HG02678 (cell line): ENCODE measurements at regions not wholly inside any gene's neighbourhood (a gene's known extent, or its start where the extent isn't known, plus 50 kb on each side); places are given as distances from the start of the nearest gene placed in this dataset.
"Not testable (repeated sequence)": the region's sequence is repeated elsewhere in the genome, so short reads cannot be mapped to it uniquely, and the experiment has no call there.

Experiments used
- ATAC-seq: cut with Tn5 transposase; IDR thresholded peaks from one replicate; pipeline ENCODE4 v1.9.1; 2021; ENCODE audit warnings: mild to moderate bottlenecking, moderate library complexity; ENCODE audit not compliant: unreplicated experiment

DNA sequence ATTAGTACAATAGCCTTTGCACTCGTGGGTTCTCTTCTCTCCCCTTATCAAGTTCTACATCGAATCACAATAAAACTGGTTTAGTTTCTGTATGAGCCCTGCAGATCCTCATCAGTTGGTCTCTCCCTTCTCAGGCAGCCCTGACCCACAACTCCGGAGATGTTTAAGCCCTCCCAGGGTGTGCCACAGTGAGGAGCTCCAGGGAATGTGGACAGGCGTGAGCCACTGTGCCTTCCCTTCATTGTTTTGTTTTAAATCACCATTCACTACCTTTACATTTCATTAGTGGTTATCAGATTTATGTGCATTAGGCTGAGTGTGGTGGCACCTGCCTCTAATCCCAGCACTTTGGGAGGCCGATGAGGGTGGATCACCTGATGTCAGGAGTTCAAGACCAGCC lies 133.2 kb downstream of the LARP7 start:
- ATAC-seq, result no peak

DNA sequence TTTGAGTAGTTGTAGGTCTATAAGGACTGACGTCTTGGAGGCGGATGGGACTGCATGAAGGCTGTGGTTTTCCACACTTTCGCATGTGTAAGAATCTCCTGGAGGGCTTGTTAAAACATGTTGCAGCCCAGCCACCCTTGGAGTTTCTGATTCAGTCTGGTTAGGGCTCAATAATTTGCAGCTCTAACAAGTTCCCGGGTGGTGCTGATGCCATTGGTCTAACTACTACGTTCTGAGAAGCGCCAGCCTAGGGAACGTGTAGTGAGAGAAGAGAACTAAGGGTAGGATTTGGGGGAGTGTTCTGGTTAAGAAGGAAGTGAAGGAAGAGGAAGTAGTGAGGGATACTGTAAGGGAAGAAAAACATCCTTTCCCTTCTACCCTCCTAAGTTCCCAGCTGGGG lies 138.9 kb downstream of the LARP7 start:
- ATAC-seq, result no peak

DNA sequence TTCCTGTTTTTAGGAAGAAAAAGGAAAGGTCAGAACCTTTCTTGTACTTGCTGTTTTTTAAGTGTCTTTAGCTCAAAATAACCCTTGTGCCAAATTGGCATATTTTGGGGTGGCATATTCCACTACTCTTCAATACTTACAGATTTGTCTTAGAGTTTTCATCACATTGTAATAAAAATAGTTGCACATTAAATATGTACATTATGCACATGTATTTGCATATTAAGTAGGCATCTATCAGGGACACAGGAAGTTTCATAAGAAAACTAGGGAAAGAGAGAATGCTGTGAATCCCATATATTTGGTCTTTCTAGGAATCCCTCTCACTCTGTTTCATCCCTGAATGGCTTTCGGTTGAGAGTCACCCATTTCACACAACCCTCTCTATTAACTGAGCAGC lies 139.6 kb downstream of the LARP7 start:
- ATAC-seq, result no peak

DNA sequence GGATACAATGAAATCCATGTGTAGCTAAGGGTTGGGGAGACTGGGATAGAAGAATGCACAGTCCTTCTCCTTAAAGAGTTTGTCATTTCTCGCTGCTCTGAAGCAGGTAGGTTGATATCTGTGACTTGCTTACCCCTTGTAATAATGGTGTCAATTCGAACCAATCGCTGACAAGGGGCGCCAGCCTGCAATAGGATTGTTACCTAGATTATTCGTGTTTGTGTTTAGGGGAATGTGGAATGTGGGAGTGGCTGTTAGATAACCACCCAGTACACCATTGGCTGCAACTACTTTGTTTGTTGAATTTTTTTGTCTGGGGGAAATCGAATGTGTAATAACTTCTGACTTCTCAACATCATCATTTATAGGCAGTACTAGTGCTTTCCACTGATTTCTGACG lies 141.6 kb downstream of the LARP7 start:
- ATAC-seq, result no peak

DNA sequence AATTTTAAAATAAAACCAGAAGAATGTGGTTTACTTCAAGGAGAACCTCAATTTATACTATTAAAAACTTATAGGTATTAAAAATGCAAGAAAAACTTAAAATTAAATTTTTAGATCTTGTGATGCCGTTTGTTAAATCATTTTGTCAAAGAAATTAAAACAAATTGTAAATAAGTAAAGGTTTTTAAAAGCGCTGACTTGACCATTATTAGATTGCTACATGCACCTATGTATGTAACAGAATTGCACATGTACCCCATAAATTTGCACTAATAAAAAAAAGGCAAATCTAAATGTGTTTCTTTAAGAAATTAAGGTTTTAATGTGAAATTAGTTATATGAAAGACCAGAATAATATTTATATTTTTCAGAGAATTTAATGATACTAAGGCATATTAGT lies 156.1 kb downstream of the LARP7 start:
- no peak for ATAC-seq

DNA sequence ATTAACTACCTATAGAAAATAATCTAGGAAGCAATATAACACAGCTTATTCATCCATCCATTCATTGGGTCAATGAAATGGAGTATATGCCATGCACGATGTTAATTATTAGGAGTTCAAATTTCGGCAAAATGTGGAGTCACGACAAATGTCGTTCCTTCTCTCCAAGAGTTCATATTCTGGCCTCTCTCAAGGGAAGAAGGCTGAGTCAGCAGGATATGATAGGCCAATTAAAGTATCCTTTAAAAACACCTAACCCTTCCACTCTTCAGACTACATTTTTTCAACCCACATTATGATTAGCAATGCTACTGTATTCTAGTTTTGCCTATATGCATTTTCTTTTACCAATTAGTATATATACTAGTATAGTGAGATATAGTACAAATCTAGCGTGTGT lies 163.1 kb downstream of the LARP7 start:
- ATAC-seq, result no peak

DNA sequence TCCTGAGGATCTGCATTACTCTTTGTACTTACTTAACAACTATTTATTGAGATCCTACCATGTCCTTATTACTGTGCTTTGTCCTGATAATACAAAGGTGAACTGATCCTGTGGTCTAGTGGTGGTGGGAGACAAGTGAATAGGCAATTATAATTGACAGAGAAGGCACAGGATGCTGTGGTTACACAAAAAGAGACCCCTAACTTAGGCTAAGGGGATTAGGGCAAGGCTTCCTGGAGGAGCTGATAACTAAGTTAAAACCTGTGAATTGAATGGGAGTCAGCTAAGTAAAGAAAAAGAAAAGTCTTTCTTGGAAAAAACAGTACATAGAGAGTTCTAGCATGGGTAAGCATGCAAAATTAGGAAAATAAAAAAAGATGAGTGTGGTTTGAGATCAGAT lies 164.4 kb downstream of the LARP7 start:
- ATAC-seq, result no peak

DNA sequence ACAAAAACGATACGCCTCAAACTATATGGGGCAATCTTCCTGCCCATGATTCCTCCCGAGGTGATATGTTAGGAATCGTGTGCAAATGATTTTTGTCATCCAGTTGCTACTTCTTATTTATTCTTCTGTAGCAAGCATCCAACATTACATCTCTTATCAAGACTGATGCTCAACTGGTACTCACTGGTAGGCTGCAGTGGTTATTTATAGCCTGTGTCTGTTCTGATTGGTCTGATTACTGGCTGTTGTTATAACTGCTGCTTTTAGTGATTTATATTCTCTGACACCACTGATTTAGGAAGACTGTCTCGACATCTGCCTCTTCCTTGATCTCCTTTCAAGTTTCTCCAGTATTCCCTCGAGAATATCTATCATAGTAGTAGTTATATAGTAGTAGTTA lies 165.8 kb downstream of the LARP7 start:
- no peak for ATAC-seq

DNA sequence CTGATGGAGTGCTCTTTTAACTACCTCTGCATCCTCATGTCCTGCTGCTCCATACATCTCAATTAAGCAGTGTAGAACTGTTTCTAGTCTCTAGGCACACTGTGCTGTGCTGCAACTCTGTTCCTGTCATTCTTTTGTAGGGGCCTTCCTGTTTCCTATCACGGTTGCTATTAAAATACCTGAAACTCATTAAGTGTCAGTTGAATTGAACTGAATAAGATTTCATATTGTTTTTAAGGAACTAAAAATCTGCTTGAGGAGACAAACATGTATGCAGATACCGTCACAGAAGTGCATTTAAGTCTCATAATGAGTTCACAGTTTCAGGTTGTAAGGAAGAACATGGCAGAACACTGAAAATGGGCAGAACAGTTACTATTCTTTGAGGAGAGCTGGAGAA lies 170.1 kb downstream of the LARP7 start:
- no peak for ATAC-seq

DNA sequence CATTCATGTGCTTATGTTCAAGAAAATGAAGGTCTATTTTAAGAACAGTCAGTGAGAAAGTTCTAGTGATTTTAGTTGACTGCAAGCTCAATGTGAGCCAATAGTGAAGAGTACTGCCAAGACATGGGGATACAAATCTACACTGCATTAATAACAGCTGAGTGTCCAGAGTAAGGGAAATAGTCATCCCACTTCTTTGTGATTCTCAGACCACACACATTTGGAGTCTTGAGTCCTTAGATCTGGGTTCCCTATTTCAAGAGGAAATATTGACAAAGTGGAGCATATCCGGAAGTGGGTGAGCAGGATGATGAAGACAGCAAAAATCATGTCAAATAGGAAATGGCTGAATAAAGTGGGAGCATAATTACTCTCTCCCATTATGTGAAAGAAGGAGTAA lies 171.1 kb downstream of the LARP7 start:
- ATAC-seq, result no peak

DNA sequence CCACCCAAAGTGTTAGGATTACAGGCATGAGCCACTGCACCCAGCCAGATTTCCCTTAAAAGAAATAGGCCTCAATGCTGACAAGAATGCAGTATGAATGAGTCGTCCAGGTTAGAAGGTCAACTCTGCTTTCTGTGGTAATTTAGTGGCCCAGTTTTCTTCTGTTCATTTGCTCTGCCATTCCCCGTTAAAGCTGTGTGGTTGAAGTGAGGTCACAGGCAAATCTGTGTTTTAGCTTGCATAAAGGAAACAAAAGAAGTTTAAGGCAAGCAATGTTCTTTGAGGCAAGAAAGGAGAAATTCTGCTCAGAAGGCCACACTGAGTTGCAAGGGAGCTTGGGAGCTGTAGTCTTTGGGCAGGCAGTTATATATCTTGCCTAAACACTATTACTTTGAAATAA lies 176.8 kb downstream of the LARP7 start:
- no peak for ATAC-seq

DNA sequence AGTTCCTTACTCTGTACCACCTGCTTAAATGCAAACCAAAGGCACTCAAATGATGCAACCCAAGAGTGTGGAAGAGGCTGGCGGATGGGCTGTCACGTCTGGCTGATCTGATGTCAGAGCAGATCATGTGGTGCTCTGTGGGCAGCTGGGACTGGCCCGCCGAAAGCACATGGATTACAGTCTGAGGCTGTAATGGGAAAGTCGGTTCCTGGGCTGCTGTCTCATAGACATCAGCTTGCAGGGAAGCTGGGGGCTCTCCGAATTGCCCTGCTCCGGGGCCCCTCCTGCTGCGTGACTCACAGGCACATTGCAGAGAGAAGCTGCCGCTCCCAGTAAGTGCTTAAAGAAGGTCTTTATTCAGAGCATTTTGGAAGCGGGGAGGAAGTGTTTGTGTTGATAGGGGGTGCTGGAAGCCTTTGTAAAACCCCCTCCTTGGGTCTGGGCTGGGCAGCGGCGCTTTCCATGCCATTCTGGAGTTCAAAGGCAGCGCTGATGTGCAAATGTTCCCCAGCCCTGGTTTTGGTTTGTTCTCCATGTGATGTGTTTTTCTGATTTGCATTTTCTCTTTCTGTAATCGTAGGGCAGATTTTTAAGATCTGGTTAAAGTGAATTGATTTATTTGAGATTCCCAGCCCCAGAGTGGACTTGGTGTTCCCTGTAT lies 181.1 kb downstream of the LARP7 start:
- peak; percentile 95 for ATAC-seq

DNA sequence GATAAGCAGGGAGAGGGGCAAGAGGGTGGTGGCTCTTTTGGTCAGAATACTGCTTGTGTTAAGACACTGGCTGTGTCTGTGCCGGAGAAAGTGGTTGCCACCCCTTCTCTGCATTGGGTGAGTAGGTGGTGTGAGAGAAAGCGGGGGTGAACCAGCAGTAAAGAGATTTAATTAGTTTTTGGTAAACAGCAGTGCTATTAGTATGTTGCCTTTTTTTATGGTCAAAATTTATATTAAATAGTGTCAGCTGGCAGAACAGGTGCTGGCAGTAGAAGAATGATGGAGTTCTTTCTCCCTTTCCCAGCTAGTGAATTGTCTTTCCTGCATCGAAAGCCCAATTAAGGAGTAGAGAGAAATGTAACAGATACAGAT lies 181.6 kb downstream of the LARP7 start:
- peak; percentile 40 for ATAC-seq

DNA sequence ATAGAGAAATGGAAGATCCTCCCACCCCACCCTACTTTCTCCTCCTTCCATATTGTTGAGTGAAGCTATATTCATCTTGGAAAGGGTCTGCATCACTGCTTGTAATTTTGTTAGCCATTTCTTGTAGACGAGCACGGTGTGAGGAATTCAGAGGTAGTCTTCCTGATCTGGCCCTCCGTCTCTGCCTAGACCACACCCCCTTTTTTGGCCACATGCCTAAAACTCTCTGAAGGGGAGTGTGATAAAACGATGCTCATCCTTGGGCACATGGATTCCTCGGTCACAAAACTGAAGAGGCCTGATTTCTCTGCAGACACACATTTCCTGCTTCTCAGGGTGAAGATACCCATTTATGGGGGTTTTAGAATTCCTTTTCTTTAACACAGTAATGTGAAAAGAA lies 182.8 kb downstream of the LARP7 start:
- ATAC-seq, result no peak

DNA sequence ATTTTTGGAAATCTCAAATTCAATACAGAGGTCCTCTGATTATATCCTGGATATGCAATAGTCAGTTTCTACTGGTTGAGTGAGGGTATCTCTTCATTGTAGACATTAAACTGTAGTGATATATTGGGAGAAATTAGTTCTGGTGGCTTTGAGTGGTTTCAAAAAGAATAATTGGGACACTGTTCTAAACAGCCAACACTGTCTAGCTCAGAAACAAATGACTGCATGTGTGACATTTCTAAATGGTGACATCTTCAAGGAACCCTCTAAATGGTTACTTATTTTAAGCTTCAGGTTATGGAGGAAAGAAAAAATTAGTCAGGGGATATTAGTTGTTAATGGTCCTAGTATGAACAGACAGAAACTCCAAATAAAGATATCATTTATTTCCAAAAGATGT lies 186.2 kb downstream of the LARP7 start:
- ATAC-seq, result no peak

DNA sequence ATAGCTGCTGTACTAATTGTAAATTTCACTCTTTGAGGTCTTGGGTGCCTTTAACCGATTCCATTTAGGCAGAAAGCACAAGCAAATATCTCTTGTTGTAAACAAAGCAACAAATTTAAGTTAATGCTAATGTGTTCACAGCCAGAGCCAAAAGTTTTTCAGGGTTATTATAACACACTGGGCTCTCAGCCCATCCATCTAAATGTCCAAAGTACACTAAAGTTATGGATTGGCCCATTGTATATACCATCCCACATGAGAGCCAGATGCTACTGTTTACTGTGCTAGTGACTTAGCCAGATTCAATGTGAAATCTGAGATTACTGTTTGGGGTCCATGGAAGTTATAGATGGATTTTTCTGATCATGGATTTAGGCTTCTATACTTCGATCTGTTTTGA lies 186.7 kb downstream of the LARP7 start:
- no peak for ATAC-seq

DNA sequence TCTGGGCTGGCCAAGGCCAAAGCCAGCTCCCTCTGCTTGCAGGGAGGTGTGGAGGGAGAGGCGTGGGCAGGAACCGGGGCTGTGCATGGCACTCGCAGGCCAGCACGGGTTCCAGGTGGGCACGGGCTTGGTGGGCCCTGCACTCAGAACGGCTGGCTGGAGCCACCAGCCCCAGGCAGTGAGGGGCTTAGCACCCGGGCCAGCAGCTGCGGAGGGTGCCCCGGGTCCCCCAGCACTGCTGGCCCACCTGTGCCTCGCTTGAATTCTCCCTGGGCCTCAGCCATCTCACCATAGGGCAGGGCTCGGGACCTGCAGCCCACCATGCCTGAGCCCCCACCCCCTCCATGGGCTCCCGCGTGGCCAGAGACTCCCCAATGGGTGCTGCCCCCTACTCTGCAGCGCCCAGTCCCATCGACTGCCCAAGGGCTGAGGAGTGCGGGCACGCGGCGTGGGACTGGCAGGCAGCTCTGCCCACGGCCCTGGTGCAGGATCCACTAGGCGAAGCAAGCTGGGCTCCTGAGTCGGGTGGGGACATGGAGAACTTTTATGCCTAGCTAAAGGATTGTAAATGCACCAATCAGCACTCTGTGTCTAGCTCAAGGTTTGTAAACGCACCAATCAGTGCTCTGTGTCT lies 193.9 kb downstream of the LARP7 start:
- no peak for ATAC-seq

DNA sequence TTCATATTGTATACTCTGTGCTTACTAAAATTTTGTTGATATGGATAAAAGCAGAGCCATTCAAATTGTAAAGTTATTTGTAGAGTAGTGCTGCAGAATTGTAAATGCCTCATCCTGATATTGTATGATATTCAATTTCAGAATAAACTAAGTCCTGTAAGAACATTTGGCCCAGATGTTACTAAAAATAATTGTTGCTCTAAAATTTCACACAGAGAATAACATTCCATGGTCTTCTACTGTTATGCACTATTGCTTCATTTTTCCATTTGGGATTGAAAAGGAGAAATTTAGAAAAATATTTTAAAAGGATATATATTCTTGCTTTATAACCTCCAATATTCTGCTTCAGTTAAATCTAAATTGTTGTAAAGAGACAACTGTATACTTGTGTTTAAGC lies 195.6 kb downstream of the LARP7 start:
- no peak for ATAC-seq

DNA sequence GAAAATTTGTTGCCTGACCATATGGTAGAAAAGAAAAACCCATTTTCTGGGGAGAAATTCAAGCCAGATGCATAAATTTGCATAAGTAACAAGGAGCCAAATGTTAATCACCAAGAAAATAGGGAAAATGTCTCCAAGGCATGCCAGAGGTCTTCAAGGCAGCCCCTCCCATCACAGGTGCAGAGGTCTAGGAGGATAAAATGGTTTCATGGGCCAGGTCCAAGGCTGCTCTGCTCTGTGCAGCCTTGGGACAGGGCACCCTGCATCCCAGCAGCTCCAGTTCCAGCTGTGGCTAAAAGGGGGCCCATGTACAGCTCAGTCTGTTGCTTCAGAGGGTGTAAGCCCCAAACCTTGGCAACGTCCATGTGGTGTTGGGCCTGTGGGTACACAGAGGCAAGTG lies 200.0 kb downstream of the LARP7 start:
- no peak for ATAC-seq

DNA sequence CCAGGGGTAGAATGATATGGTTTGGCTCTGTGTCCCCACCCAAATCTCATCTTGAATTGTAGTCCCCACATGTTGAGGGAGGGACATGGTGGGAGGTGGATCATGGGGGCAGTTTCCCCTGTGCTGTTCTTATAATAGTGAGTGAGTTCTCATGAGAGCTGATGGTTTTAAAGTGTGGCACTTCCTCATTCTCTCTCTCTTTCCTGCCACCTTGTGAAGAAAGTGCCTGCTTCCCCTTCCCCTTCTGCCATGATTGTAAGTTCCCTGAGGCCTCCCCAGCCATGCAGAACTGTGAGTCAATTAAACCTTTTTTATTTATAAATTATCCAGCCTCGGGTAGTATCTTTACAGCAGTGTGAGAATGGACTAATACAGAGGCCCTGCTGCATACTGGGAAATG lies 201.1 kb downstream of the LARP7 start:
- not testable (repeated sequence) for ATAC-seq

DNA sequence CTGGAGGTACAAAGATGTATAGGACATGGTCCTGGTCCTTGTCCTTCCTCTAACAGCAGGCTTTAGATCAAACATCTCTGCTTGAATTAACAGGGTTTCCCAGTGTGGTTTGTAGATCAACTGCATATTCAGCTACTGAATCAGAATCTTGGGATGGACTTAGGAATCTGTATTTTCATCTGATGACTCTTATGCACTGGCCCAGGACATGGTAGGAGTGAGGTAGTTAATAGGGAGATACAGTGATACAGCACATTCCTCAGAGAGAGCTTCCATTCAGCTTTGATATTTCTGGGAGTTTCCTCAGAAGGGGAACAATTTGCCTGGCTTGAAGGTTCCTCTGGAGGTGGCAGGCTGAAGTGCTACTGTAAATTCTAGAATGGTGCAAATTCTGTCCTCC lies 203.1 kb downstream of the LARP7 start:
- ATAC-seq, result no peak

DNA sequence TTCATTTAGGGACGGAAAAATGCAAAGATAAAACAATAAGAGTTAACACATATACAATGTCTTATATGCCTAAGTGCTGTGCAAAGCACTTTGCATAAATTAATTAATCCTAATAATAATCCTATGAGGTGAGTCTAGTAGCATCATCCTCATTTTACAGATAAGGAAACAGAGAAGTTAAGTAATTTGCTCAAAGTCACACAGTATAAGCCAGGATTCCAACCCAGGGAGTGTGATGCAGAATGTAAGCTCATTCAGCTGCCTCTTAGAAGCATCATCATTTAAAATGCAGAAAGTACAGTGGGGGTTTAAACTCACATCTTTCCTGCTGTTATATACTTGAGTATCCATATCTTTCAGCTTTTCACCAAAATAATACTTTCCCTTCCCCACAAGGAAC lies 203.7 kb downstream of the LARP7 start:
- ATAC-seq, result no peak

DNA sequence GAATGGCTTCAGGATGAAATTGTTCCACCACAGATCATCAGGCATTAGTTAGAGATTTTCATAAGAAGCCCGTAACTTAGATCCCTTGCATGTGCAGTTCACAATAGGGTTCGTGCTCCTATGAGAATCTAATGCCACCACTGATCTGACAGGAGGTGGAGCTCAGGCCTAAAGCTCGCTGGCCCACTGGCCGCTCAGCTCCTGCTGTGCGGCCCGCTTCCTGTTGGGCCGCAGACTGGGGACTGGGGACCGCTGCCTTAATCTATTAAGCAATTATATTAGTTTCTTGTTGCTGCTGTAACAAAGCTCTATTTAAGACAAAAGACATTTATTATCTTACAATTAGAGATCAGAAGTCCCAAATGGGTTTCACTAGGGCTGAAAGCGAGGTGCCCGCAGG lies 205.6 kb downstream of the LARP7 start:
- ATAC-seq, result no peak
